MM.1S (cell line): ENCODE measurements at regions not wholly inside any gene's neighbourhood (a gene's known extent, or its start where the extent isn't known, plus 50 kb on each side); places are given as distances from the start of the nearest gene placed in this dataset.

Source experiments
- CTCF ChIP-seq: fragments of 300-600 bp; sonication (generic); IDR thresholded peaks from 2 replicates; pipeline ENCODE4 v1.5.1; 2016; ENCODE audit warnings: antibody characterized with exemption, low read length, mixed read lengths
- EZH2phosphoT487 ChIP-seq: fragments of 300-600 bp; sonication (generic); IDR thresholded peaks from 2 replicates; pipeline ENCODE4 v1.6.1; 2018; ENCODE audit warnings: antibody characterized with exemption, low read length

- TF ChIP-seq CTCF (no peak), EZH2phosphoT487 (no peak)
These were observed 483.3 kb upstream of the ADAMTS5 start for GRCh38 chr21:27450216-27450615.
